ENCODE measurements at regions not wholly inside any gene's neighbourhood (a gene's known extent, or its start where the extent isn't known, plus 50 kb on each side); places are given as distances from the start of the nearest gene placed in this dataset.

- no peak overlapping the region for H3K27ac ChIP-seq (ENCODE audit: extremely low read length, insufficient read depth, low read length)
- TF ChIP-seq ZBTB46 (CRISPR knock-in tag; IDR thresholded peaks at IDR 0.05; ENCODE audit: borderline replicate concordance) (no peak), ZBTB7B (CRISPR knock-in tag; IDR thresholded peaks at IDR 0.05) (no peak), PAXIP1 (CRISPR knock-in tag; conservative IDR thresholded peaks at IDR 0.05) (no peak), ZNF512B (CRISPR knock-in tag; IDR thresholded peaks at IDR 0.05; ENCODE audit: borderline replicate concordance) (no peak), EP300 (IDR thresholded peaks at IDR 0.05; ENCODE audit: low read depth in 2 of 2, low read length in 2 of 2) (no peak), EP300 (CRISPR knock-in tag; IDR thresholded peaks at IDR 0.05; ENCODE audit: borderline replicate concordance) (no peak), ZNF609 (CRISPR knock-in tag; IDR thresholded peaks at IDR 0.05; ENCODE audit: borderline replicate concordance) (no peak), CSRNP2 (CRISPR knock-in tag; conservative IDR thresholded peaks at IDR 0.05; ENCODE audit: low read depth) (no peak), RBAK (CRISPR knock-in tag; IDR thresholded peaks at IDR 0.05) (no peak)
These were observed 100.8 kb upstream of the KCTD1 start for GRCh38 chr18:26649193-26649543.

More at GRCh38 chr18:26649193-26649543, 100.8 kb upstream of the KCTD1 start:
- POLR2A ChIA-PET: no interaction called here
- intact Hi-C loops (cut with micrococcal nuclease; ENCODE audit: unreplicated experiment): loop anchor here (1.0 kb wide), 3 partner anchors 244 to 342 kb away; no protein-coding TSS in a partner anchor
- Histone ChIP-seq H3K4me2 (ENCODE audit: low read depth, low read length) (no peak overlapping the region), H3K9ac (ENCODE audit: insufficient read depth, low read depth, low read length) (no peak overlapping the region), H4K20me1 (ENCODE audit: insufficient read depth, low read length) (no peaks in the 10 kb centered on the region), H3K4me1 (ENCODE audit: insufficient read depth, low read length) (no peaks in the 10 kb centered on the region), H3K9me3 (ENCODE audit: low read length) (no peaks in the 10 kb centered on the region), H3K27me3 (ENCODE audit: control insufficient read depth in 1 of 2, insufficient read depth in 2 of 2, low read length in 2 of 2) (peaks cover 0 to 25% of the 10 kb centered on the region in 2 experiments; a peak in 2 of 5 replicates), H3K36me3 (replicated peaks in 1 of 2; ENCODE audit: control insufficient read depth in 1 of 2, insufficient read depth in 2 of 2, low read length in 2 of 2) (no peaks in the 10 kb centered on the region), H3K79me2 (ENCODE audit: insufficient read depth, low read length) (no peaks in the 10 kb centered on the region), H2AFZ (ENCODE audit: low read length) (no peak overlapping the region), H3K4me3 (replicated peaks in 1 of 3; ENCODE audit: insufficient read depth in 1 of 3, low read depth in 2 of 3, low read length in 3 of 3) (no peak overlapping the region)
- in situ Hi-C loops (cut with HindIII; ENCODE audit: extremely low pct_ligation_motif_present, low pct_unique_long_range_greater_than_20kb): loop anchor here (5.0 kb wide), 1 partner anchor 242 kb away; no protein-coding TSS in a partner anchor
- DNase-seq (ENCODE audit: low spot score) (no peak), ATAC-seq (no peak), FAIRE-seq (no peak)
- 55% methylated on average over 6 of the region's 6 CpGs for WGBS (ENCODE audit: low lambda C conversion rate)
- CTCF ChIA-PET (ENCODE audit: low intra/inter-chr PET ratio, low total read pairs): interaction anchor here (1.7 to 2.4 kb wide), 3 partner anchors 244 to 342 kb away, joined by 7 to 12 read pairs (median 12); no protein-coding TSS in a partner anchor
- BruUV-seq (replicated peaks): no TSS peak
